A673 (cell line): ENCODE measurements at regions not wholly inside any gene's neighbourhood (a gene's known extent, or its start where the extent isn't known, plus 50 kb on each side); places are given as distances from the start of the nearest gene placed in this dataset.

Experiments
- BruUV-seq: library from RNA; stranded (reverse); fragments of 400-500 nt; replicated peaks from 2 replicates; lab custom pipeline; 2021; lab: Mats Ljungman, UMichigan
- CTCF ChIA-PET: fragments of 300-600 bp; sonication (Branson Sonifier 250); formaldehyde crosslinking; loops from one replicate; lab custom pipeline; 2022; ENCODE audit warnings: antibody characterized with exemption; lab: Charles Lee
- POLR2A ChIA-PET: fragments of 300-600 bp; sonication (Branson Sonifier 250); formaldehyde crosslinking; loops from one replicate; lab custom pipeline; 2022; ENCODE audit warnings: antibody characterized with exemption; ENCODE audit not compliant: low non-redundant PET; lab: Charles Lee
- DNase-seq: peaks from one replicate; pipeline ENCODE4 v3.0.0-alpha.2; 2015; ENCODE audit warnings: low spot score
- H3K27ac ChIP-seq: fragments of 200-600 bp; sonication (generic); 2 replicates; pipeline ENCODE4 v1.5.1; 2016; ENCODE audit warnings: mixed run types, low read depth, mild to moderate bottlenecking, mixed read lengths, antibody characterized with exemption, low read length; ENCODE audit not compliant: poor library complexity, severe bottlenecking
- H3K27me3 ChIP-seq: fragments of 200-600 bp; sonication (generic); replicated peaks from 2 replicates; pipeline ENCODE4 v1.6.1; 2017; ENCODE audit warnings: mixed run types, low read depth, mild to moderate bottlenecking, mixed read lengths, antibody characterized with exemption, low read length; ENCODE audit not compliant: insufficient read depth, poor library complexity
- H3K36me3 ChIP-seq: fragments of 200-600 bp; sonication (generic); 2 replicates; pipeline ENCODE4 v1.6.1; 2016; ENCODE audit warnings: mixed run types, mild to moderate bottlenecking, mixed read lengths, antibody characterized with exemption, low read length; ENCODE audit not compliant: insufficient read depth, poor library complexity, severe bottlenecking
- H3K4me1 ChIP-seq: fragments of 200-600 bp; sonication (generic); 2 replicates; pipeline ENCODE4 v1.6.1; 2017; ENCODE audit warnings: mixed run types, mild to moderate bottlenecking, mixed read lengths, antibody characterized with exemption, low read length; ENCODE audit not compliant: insufficient read depth, poor library complexity, severe bottlenecking
- H3K4me3 ChIP-seq: fragments of 200-600 bp; sonication (generic); 2 replicates; pipeline ENCODE4 v1.5.1; 2016; ENCODE audit warnings: low read depth, mixed run types, mild to moderate bottlenecking, mixed read lengths, low read length; ENCODE audit not compliant: poor library complexity, severe bottlenecking
- H3K9me3 ChIP-seq: fragments of 200-600 bp; sonication (generic); 2 replicates; pipeline ENCODE4 v1.6.1; 2016; ENCODE audit warnings: mixed run types, low read depth, mild to moderate bottlenecking, mixed read lengths, antibody characterized with exemption, low read length; ENCODE audit not compliant: poor library complexity, severe bottlenecking
- EZH2 ChIP-seq: fragments of 200-600 bp; sonication (generic); IDR thresholded peaks from 2 replicates; pipeline ENCODE4 v1.6.1; 2017; ENCODE audit warnings: borderline replicate concordance, low read depth, mild to moderate bottlenecking, mixed read lengths, antibody characterized with exemption, low read length; ENCODE audit not compliant: poor library complexity, severe bottlenecking
- intact Hi-C: fragments of 100-400 bp; cut with micrococcal nuclease; formaldehyde crosslinking; loops from one replicate; pipeline ENCODE4 v1.10.0; 2022; ENCODE audit not compliant: unreplicated experiment
- TF ChIP-seq, protein P1 (sequence below): fragments of 300-800, 200-600 bp; sonication (generic); conservative IDR thresholded peaks from 2 replicates; pipeline ENCODE4 v1.5.1; 2017; ENCODE audit warnings: low read depth, mild to moderate bottlenecking, antibody characterized with exemption, low read length, moderate library complexity, mixed read lengths

DNA sequence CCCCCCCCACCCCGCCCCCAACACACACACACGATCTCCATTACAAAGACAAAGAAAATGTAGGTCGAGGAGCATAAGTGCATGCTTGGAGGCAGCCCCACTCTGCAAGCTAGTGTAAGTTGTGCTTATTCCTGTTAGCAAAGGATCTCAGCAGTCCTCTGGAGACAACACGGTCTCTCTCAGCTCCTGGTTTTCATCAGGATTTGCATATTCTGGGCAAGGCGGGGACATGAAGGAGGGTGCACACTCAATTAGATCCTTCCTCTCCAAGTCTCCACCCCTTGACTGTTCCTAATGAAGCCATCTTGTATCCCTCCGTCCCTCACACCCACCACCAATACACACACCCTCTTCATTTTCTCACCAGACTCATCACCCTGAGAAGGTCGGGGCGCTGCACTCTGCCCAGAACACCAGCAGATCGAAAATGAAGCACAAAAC is 63.8 kb downstream of the MRPL46 start:
- ChIA-PET CTCF (no interaction called here), POLR2A (no interaction called here)
- BruUV-seq, result no TSS peak
- intact Hi-C loops, result no loop called here
- TF ChIP-seq, protein P1, sequence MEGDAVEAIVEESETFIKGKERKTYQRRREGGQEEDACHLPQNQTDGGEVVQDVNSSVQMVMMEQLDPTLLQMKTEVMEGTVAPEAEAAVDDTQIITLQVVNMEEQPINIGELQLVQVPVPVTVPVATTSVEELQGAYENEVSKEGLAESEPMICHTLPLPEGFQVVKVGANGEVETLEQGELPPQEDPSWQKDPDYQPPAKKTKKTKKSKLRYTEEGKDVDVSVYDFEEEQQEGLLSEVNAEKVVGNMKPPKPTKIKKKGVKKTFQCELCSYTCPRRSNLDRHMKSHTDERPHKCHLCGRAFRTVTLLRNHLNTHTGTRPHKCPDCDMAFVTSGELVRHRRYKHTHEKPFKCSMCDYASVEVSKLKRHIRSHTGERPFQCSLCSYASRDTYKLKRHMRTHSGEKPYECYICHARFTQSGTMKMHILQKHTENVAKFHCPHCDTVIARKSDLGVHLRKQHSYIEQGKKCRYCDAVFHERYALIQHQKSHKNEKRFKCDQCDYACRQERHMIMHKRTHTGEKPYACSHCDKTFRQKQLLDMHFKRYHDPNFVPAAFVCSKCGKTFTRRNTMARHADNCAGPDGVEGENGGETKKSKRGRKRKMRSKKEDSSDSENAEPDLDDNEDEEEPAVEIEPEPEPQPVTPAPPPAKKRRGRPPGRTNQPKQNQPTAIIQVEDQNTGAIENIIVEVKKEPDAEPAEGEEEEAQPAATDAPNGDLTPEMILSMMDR, result no peak
- no peak for TF ChIP-seq EZH2
- Histone ChIP-seq H3K36me3 (no peaks in the 10 kb centered on the region), H3K9me3 (no peaks in the 10 kb centered on the region), H3K27ac (no peak overlapping the region), H3K4me1 (peaks cover 40% of the 10 kb centered on the region), H3K27me3 (peaks cover 18% of the 10 kb centered on the region), H3K4me3 (peak overlapping the region; percentile 18)
- DNase-seq, result peak; percentile 62

DNA sequence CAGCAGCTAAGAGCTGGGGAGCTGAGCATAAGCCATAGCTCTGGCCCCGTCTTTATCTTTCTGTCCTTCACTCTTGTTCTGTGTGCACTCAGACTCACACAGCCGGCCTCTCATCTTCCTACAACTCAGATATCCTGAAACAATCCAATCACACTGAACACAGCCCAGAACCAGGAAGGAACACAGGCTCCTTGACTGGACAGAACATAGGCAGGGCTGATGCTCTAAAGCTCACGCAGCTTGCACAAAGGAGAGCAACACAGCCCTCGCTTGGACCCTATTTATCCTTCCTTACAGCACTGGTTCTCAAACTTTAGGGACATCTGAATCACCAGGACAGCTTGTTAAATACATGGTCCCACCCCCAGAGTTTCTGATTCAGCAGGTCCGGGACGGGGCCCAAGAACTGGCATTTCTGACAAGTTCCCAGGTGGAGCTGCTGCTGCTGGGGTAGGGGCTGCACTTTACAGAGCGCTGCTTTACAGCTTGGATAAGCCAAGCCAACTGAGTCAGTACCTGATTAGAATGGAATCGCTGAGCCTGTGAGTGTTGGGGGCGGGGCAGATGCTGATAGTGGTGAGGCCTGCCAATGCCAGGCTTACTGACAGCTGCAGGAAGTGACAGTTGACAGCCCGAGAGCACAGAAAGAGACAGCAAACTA is 65.1 kb downstream of the MRPL46 start:
- no peaks in the 10 kb centered on the region for H3K9me3 ChIP-seq
- peaks cover 5% of the 10 kb centered on the region for H3K27me3 ChIP-seq
- intact Hi-C loops, result no loop called here
- no peak overlapping the region for H3K27ac ChIP-seq
- BruUV-seq, result no TSS peak
- CTCF ChIA-PET, result no interaction called here
- no peak overlapping the region for H3K4me3 ChIP-seq
- POLR2A ChIA-PET, result no interaction called here
- peaks cover 40% of the 10 kb centered on the region for H3K4me1 ChIP-seq
- TF ChIP-seq EZH2, result no peak
- TF ChIP-seq, protein P1, result no peak
- peak; percentile 26 for DNase-seq
- H3K36me3 ChIP-seq, result no peaks in the 10 kb centered on the region

DNA sequence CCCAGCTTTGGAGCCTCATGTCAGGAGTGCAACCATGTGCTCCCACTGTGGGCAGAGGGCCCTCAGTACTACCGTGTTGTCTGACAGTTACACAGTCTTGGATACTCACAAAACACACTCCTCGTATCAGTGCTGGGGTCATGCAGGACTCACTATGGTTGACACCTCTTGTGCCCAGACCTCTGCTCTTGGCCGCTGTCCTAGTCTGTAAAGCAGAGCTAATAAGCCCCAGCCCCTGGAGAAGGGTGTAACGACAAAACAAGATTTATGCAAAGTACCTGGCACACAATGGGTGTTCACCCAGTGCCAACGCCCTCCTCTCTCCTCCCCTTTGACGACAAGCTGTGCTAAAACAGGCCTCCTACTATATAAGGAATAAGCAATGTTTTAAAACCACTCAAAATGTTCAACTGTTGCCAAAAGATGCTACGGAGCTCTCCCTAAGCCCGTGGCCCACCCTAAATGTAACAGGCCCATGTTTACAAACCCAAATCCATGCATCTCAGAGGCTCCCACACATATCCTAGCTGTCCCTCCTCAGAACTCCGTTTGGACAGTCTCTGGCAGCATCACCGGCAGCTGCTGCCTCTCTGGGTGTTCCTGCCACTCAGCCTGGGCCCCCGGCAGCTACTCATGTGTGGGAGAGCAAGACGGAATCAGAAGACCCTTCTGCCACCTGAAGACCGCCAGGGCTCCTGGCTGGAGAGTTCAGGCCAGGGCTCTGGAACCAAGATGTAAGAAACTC is 65.8 kb downstream of the MRPL46 start:
- POLR2A ChIA-PET, result no interaction called here
- no peaks in the 10 kb centered on the region for H3K36me3 ChIP-seq
- no peak overlapping the region for H3K4me3 ChIP-seq
- no TSS peak for BruUV-seq
- no peak for DNase-seq
- CTCF ChIA-PET, result no interaction called here
- peak overlapping the region; percentile 7 for H3K27ac ChIP-seq
- no peak for TF ChIP-seq EZH2
- TF ChIP-seq, protein P1, result no peak
- H3K9me3 ChIP-seq, result no peaks in the 10 kb centered on the region
- intact Hi-C loops, result no loop called here
- H3K27me3 ChIP-seq, result peaks cover 5% of the 10 kb centered on the region
- peaks cover 44% of the 10 kb centered on the region for H3K4me1 ChIP-seq
